SU-DHL-6 (cell line): ENCODE measurements at regions not wholly inside any gene's neighbourhood (a gene's known extent, or its start where the extent isn't known, plus 50 kb on each side); places are given as distances from the start of the nearest gene placed in this dataset.
"Not testable (repeated sequence)": the region's sequence is repeated elsewhere in the genome, so short reads cannot be mapped to it uniquely, and the experiment has no call there.

Experiments used
- CTCF ChIP-seq: fragments of 200-600 bp; sonication (generic); IDR thresholded peaks from one replicate; pipeline ENCODE4 v1.5.1; 2017; ENCODE audit warnings: antibody characterized with exemption, mild to moderate bottlenecking, low read length, moderate library complexity; ENCODE audit not compliant: insufficient read depth, poor library complexity, severe bottlenecking
- EZH2phosphoT487 ChIP-seq: fragments of 200-600 bp; sonication (generic), shearing (Covaris generic); conservative IDR thresholded peaks from 2 replicates; pipeline ENCODE4 v1.6.1; 2018; ENCODE audit warnings: mild to moderate bottlenecking, antibody characterized with exemption, low read length, moderate library complexity, mixed read lengths

- not testable (repeated sequence) for TF ChIP-seq CTCF, EZH2phosphoT487
Measured at GRCh38 chr14:105684056-105684455, 157.7 kb downstream of the TMEM121 start.
